ENCODE measurements at regions not wholly inside any gene's neighbourhood (a gene's known extent, or its start where the extent isn't known, plus 50 kb on each side); places are given as distances from the start of the nearest gene placed in this dataset.

DNA sequence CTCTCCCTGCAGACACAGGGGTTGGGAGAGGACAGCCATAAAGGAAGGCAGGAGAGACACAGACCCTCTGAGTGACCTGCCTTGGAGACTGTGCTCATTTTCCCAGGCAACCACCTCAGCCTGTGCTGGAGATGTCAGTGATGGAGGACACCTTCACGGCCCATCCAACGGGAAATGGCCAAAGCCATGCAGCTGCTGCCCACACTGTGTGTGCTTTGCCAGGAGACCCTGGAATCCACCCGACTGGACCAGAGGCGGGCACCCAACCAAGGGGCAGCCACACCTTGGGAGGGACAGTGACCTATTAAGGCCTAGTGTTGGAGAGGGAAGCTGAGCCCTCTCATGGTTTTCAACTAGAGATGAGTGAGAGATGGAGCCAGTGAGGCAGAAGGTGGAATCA lies 192.5 kb downstream of the SMAD2 start:
- in situ Hi-C loops (cut with MboI; ENCODE audit: low pct_unique_long_range_greater_than_20kb, low sequenced_read_pairs, unreplicated experiment): no loop called here
- no peak for TF ChIP-seq CTCF (IDR thresholded peaks at IDR 0.05; ENCODE audit: extremely low read depth, insufficient read depth, missing control alignments)
- no peak for DNase-seq (ENCODE audit: low spot score)

- in situ Hi-C loops (cut with MboI; ENCODE audit: low pct_unique_long_range_greater_than_20kb, low sequenced_read_pairs, unreplicated experiment): no loop called here
- no peak for DNase-seq (ENCODE audit: low spot score)
- TF ChIP-seq CTCF (IDR thresholded peaks at IDR 0.05; ENCODE audit: extremely low read depth, insufficient read depth, missing control alignments): no peak
Observed at GRCh38 chr18:47737198-47737830, 193.1 kb downstream of the SMAD2 start.

GRCh38 chr18:47736376-47737140 lies 193.9 kb downstream of the SMAD2 start:
- no peak for DNase-seq (ENCODE audit: low spot score)
- TF ChIP-seq CTCF (IDR thresholded peaks at IDR 0.05; ENCODE audit: extremely low read depth, insufficient read depth, missing control alignments): no peak
- in situ Hi-C loops (cut with MboI; ENCODE audit: low pct_unique_long_range_greater_than_20kb, low sequenced_read_pairs, unreplicated experiment): no loop called here

- in situ Hi-C loops (cut with MboI; ENCODE audit: low pct_unique_long_range_greater_than_20kb, low sequenced_read_pairs, unreplicated experiment): no loop called here
- TF ChIP-seq CTCF (IDR thresholded peaks at IDR 0.05; ENCODE audit: extremely low read depth, insufficient read depth, missing control alignments): no peak
- DNase-seq (ENCODE audit: low spot score): no peak
Observed at GRCh38 chr18:47735041-47735702, 195.3 kb downstream of the SMAD2 start.

- in situ Hi-C loops (cut with MboI; ENCODE audit: low pct_unique_long_range_greater_than_20kb, low sequenced_read_pairs, unreplicated experiment): no loop called here
Observed at GRCh38 chr18:47731276-47731675, 199.2 kb downstream of the SMAD2 start.

More at GRCh38 chr18:47731276-47731675, 199.2 kb downstream of the SMAD2 start:
- no peak for TF ChIP-seq CTCF (IDR thresholded peaks at IDR 0.05; ENCODE audit: extremely low read depth, insufficient read depth, missing control alignments)
- DNase-seq (ENCODE audit: low spot score): no peak
